ENCODE measurements at regions not wholly inside any gene's neighbourhood (a gene's known extent, or its start where the extent isn't known, plus 50 kb on each side); places are given as distances from the start of the nearest gene placed in this dataset.

DNA sequence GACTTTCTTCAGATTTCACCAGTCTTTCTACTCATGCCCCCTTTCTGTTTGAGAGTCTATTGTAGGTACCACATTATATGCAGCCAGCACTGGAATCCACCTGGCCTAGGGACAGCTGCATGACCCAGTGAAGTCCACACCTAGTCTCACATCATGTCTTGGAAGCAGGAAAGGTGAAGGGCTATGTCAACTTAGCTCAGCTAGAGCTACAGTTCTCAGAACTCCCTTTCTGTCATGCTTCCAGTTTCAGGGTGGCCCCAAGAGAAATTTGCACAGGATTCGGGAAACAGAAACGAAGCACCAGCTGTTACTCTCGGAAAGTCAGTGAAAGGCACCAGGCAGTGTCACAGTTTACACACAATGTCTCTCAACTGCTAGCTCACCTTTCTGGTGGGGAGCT, 51.6 kb upstream of the NLRP1 start:
- DNase-seq, result no peak

DNA sequence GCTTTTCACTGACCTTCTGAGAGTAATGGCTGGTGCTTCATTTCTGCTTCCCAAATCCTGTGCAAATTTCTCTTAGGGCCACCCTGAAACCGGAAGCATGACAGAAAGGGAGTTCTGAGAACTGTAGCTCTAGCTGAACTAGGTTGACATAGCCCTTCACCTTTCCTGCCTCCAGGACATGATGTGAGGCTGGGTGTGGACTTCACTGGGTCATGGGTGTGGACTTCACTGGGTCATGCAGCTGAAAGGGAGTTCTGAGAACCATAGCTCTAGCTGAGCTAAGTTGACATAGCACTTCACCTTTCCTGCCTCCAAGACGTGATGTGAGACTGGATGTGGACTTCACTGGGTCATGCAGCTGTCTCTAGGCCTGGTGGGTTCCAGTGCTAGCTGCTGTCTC, 54.3 kb upstream of the NLRP1 start:
- no peak for DNase-seq

DNA sequence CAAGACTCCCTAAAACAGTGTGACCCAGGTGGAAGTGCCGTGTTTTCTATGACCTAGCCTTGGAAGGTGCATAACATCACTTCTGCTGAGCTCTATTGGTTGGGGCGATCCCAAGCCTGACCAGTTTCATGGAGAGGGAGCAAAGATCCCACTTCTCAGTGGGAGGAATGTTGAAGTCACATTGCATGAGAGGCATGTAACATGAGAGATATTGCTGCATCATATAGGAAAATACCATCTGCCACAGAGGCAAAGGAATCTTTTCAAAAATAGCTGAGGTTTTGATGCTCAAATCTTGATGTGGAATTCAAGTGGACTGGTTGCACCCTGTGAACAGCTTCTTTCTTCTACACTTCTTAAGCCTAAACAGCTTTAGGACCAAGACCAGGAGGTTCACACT, 56.4 kb upstream of the NLRP1 start:
- no peak for DNase-seq

DNA sequence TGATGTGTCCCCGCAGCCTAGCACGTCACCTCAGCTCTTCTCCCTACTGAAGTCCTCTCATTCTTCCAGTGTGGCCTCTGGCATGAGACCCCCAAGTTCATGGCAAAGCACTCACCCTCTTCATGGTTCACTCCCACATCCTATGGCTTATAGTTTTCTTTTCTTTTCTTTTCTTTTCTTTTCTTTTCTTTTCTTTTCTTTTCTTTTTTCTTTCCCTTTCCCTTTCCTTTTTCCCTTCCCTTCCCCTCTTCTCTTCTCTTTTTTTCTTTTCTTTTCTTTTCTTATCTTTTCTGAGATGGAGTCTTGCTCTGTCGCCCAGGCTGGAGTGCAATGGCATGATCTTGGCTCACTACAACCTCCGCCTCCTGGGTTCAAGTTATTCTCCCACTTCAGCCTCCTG, 58.4 kb upstream of the NLRP1 start:
- DNase-seq, result peak in 1 of 3 donors; percentile 13

DNA sequence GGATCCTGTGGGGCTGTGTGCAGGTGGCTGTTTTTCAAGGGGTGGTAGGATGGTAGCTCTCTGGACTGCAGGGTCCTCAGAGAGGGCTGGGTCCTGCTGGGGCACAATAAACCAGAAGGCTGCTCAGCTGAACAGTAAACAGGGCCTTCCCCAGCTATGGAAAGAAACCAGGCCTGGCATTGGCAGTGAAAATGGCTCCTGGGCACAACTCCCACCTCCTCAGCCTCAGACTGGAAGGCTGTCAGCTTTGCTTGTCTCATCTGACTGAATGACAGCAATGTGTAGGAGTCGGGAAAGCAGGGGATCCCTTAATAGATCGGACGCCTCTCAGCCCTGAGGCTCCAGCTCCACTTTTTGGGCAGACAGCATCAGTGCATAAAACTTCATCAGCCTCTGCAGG, 59.8 kb upstream of the NLRP1 start:
- peak in 1 of 3 donors; percentile 14 for DNase-seq

DNA sequence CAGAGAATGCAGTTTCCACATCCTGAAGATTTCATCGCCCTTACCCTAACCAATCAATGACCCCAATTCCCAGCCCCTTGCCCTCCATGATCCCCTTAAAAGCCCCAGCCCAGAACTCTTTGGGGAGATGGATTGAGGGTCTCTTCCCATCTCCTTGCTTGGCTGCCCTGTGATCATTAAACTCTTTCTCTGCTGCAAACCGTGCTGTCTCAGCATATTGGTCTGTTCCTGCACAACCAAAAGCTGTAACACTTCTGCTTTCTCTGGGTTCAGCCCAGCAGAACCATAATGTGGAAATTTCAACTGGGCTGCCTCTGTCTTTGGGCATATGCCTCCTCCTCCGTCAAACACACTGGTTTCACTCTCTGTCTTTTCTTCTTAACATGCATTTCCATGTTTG, 67.0 kb upstream of the NLRP1 start:
- no peak for DNase-seq

DNA sequence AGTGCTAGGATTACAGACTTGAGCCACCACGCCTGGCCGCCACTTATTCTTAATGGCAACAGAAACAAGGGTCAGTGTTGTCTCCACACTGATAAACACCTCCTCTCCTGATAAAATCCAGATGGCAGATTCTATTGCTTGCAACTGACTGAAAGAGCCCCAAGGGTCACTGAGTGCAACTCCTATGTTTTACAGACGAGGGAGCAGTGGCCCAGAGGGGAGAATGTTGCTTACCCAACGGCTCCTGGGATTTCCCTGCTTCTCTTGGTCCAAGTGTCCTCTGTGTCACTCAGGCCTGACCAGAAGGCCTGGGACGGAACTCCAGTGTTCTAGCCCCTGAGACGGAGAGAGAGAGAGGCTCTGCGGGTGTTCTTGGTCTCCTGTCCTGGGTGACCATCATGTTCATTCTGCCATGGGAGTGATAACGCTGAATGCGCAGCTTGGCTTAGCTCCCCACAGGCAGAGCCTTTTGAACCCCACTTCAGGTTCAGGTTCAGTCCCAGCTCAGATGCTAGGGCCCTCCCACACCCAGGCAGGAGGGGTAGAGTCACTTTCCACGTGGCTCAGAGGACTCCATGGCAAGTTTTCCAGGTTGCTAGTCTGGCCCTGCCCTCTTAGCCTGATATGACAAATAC, 77.3 kb upstream of the NLRP1 start:
- DNase-seq, result peak in 1 of 3 donors; percentile 7

DNA sequence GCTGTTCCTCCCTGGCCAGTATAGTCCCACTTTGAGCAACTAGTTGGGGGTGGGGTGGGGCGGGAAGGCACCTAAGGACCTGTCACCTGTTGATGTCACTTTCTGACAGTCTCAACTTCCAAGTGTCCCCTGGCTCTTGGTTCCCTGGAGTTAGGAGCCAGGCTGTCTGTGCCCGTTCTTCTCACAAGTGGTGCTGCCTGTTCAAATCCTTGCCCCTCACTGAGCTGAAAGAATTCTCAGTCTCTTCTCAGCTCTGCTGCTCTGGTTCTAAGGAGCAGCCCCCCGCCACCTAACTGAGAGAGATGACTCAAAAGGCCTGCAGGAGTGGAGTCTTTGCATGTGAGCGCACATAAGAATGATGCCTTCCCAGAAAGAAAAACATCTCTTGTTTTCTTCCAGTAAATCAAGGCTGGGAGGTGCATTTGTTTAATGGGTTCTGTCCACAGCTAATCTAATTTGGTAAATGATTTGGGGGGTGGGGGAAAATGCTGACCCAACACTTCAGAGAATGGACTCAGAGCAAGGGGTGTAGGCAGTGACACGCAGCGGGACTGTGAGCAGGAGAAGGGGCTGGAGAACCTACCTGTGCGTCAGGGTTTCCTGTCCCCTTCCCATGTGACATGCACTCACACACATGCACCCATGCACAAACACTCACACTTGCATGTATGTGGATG, 78.2 kb upstream of the NLRP1 start:
- DNase-seq, result no peak

DNA sequence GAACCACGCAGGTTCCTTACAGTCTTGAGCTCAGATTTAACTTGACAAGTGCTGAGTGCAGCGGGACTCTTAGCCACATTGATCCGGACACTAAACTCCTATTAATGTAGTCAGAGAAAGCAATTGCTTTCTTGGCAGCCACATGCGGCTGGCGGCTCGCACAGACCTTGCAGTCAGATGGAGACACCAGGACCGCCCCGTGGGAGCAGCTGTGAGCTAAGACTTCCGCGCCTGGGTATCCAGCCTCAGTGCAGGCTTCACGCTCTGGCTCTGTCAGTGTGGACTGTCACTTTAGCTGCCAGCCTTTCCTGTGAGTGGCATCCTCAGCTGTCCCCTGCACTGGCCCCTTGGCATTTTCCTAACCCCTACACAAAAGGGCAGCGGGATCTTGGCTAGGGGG, 80.9 kb upstream of the NLRP1 start:
- DNase-seq, result no peak

DNA sequence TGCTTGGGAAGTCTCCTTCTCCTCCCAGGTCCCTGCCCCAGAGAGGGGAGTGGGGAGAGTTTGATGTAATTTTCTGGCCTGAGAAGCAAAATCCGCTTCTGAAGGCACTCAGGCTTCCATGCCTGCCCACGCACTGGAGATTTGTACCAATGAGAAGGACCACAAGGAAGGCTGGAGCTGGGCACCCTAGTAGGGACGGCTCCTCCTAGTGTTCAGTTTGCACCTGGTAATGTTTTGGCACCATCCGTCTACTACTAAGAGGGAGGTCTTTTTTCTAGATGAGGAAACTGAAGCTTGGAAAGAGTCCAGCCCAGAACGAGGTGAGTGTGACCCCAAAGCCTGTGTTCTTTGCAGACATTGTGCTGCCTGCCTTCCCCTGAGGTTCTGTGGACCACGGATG, 83.6 kb upstream of the NLRP1 start:
- peak; percentile 13 to 30 (median 22) for DNase-seq

DNA sequence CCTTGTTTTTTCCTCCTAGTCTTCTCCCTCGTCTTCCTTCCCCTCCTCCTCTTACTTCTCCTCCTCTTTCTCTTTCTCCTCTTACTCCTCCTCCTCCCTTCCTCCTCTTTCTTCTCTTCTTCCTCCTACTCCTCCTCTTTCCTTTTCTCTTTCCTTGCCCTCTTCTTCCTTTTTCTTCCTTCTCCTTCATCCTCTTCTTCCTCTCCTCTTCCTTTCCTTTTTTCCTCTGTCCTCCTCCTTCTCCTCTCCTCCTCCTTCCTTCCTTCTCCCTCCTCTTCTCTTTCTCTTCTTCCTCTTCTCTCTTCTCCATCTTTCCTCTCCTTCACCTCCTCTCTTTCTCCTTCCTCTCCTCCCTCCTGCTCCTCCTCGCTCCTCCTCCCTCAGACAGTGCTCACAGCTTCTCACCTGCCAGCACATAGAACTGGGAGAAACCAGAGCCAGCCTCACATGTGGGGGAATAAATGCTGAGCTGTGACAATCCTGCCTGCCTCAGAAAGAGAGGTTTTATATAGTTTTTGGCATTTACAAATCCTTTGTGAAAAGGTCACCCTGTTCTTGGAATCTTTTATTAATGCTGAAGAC, 84.3 kb upstream of the NLRP1 start:
- DNase-seq, result no peak

DNA sequence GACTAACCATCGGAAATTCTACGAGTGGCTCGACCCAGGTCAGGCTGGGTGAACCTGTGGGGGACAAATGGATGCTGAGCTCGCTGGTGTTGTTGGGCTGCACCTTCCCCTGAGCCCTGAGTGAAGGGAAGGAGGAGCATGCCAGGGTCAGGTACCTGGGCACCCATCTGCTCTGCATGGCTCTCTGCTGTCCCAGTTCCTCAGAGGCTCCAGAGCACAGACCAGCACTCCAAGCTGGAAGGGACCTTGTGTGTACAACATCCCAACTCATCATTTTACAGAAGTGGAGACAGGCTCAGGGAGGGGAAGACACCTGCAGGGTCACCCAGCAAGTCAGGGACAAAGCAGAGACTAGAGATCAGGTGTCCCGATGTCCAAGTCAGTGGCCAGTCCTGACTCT, 84.9 kb upstream of the NLRP1 start:
- DNase-seq, result no peak

DNA sequence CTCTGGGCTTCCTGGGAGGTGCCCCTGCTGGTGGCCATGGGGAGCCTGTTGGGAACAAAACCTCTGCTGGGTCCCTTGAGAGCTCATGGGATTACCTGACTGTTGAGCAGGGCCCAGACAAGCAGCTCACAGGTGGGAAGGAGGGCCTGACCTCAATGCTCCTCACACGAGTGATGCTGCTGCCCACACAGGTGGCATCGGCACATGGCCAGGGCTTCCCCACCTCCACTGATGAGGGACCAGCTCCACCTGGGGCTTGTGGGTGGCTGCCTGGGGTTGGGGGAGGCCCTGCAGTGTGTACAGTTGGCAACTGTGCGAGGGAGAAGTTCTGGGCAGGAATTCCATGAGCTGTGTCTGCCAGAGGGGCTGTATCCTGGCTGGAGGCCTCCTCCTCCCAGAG, 87.8 kb upstream of the NLRP1 start:
- no peak for DNase-seq

DNA sequence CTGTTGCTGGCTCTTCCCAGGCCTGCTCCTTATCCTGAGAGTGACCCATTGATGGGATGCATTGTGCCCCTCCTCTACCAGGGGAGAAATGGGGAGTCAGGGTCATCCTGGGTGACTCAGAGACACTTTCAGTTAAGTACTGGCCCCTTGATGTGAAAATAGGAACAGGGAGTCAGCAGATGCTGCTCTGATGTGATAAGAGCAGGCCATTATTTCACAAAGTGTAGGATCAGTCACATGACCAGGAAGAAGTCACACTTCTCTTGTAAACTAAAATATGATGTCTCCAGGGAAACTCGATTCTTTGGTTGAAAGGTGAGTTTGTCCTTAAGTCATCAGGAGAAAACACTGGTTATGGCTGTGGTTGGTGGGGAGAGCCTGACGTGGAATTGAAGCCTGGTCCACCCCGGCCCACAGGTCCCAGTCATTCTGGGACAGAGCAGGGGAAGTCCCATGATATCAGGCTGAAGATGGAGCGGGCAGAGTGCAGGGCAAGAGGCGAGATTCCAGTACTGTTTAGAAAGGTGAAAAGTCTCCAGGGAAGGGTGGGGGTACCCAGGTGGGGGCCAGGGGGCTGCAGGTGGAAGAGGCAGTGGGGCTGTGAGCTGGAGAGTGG, 88.6 kb upstream of the NLRP1 start:
- DNase-seq, result peak; percentile 22 to 47 (median 38)

DNA sequence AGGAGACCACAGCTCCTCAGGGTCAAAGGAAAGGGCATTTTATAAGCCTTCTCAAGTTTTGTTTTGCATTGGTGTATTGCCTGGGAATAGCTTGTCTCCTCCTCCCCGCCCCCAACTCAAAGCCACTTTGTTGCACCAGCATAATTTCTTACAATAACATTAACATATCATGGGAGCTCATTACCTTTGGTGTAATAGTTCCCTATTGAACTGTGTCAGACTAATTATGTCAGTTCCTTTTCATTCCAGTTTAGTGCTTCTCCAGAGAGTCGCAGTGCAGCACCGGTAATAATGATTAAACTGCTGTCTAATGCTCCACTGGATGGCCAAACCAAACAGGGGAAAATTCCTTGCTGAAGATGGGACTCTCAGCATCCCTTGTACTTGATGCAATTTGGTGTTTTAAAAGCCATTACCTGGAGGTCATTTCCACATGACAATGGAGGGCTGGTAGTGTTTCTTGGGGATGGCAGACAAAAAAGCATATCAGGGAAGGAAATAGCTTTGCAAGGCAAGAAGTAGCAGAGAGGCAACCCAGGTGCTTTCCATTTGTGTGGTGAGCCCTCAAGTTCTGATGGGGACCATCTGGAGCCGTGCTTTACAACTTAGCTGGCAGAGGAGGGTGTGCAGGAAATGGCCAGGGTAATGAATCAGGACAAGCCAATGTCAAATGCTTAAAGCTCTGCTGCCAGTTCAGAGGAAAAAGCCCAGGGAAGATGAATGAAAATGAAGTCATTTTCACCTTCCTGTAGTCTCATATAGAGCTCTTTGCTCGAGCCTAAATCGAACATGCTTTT, 91.5 kb upstream of the NLRP1 start:
- no peak for DNase-seq

DNA sequence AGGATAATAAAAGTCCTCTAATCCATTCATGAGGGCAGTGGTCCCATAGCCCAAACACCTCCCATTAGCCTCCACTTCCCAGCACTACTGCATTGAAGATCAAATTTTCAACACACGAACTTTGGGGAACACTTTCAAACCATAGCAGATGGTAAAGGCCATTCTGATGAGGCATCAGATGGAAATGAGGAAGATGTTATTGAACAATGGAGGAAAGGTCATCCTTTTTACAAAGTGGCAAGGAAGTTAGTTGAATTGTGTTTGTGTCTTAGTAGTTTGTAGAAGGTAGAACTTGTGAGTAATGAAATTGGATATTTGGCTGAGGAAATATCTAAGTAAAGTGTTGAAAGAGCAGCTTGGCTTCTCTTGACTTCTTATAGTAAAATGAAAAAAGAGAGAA, 93.3 kb upstream of the NLRP1 start:
- peak in 1 of 3 donors; percentile 40 for DNase-seq

DNA sequence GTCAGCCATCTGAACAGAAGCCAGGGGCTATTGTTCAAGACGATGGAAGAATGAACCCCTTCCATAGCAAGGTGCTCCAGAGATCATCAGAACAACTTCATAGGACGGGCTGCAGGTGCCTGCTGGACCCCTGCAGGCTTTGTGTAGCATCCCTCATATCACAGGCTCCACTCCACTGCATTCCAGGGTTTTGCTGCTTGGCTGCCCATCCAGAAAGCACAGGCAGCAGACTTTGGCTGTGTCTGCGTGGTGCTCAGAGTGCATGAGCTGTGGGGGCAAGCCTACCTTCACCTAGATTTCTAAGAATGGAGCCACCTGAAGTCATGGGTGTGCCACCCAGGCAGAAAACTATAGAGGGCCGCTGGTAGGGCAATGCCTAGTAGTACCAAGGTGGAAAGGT, 93.9 kb upstream of the NLRP1 start:
- no peak for DNase-seq

DNA sequence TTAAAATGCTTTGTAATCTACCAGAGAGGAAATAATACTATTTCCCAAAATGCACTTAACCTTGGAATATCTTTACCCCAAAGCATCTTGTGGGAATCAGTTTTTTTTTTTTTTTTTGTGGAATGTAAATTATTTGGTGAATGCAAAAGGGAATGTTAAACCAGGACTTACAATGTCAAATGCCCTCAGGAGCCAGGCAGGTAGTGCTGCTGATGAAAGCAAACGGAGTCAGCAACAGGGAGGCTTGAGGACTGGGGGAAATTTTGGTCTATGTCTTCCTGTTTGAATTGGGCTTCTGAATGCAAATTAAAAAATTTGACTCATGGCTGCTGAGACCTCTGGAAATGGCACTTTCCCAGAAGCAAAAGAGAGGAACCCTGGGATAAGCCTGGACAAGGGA, 96.5 kb upstream of the NLRP1 start:
- DNase-seq, result no peak

DNA sequence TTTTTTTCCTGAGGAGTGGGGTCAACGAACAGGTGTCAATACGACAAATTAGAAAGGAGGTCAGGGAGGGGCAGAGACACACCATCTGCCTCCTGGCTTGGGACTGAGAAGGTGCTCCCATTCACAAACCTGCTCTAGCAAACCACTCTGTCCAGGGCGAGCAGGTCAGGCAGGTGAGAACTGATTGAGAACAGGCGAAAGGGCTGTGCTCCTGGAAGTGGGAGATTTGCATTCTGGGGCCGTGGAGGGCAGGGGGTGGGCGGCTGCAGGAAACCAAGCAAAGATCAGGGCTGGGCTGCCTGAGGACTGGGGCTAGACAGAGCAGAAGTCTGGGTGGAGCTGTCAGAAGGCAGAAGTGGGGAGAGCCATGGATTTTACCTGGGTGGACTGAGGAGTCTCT, 98.9 kb upstream of the NLRP1 start:
- no peak for DNase-seq

DNA sequence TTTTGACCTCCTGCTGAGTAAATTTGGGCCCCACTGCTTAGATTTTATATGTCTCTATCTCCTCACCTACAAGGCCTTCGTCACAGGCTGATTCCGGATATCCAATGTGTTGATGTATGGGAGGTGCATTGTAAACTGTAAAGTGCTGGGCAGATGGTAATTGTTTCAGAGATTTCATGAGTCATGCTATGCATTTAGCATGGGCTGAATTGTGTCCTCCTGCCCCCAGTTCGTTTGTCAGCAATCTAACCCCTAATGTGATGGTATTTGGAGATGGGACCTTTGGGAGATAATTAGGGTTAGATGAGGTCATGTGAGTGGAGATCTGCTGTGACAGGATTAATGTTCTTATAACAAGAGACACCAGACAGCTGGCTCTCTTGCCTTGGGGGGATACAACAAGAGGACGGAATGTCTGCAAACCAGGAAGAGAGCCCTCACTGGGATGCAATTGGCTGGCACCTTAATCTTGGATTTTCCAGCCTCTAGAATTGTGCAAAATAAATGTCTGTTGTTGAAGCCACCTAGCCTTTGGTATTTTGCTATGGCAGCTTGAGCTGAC, 101.8 kb upstream of the NLRP1 start:
- DNase-seq, result no peak

DNA sequence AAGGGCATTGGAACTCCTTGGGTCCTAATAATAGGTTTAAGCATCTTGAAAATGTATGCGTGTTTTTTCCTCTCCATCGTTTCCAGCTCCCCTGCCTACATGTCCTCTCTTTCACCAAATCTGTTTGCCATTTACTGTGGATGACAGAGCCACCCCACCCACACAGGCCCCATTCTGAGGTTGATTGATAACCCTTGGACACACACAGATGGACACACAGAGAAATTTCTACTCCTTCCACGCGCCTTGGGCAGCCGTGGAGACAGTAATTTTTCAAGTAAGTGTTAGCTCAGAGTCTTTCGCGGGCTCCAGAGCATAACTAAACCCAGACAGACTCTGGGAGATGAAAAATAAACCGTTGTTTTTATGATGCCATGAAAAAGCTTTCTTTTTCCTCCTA, 103.3 kb upstream of the NLRP1 start:
- DNase-seq, result no peak

DNA sequence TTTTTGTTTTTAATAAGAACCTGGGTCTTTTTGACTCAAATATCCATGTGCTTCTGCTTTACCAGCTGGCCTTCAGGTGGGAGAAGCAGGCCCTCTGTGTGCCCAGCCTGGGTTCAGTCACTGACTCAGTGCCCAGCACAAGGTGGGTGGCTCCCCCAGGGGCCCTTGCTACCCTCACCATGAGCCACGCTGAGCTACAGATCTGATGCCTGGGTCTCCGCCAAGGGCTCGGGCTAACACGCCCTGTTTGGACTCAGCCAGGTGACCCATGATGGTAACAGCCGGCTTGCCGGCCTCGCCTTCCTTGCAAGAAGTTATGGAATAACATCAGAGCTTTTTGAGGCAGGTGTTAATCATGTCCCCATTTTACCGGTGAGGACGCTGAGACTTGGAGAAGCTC, 109.5 kb upstream of the NLRP1 start:
- no peak for DNase-seq

DNA sequence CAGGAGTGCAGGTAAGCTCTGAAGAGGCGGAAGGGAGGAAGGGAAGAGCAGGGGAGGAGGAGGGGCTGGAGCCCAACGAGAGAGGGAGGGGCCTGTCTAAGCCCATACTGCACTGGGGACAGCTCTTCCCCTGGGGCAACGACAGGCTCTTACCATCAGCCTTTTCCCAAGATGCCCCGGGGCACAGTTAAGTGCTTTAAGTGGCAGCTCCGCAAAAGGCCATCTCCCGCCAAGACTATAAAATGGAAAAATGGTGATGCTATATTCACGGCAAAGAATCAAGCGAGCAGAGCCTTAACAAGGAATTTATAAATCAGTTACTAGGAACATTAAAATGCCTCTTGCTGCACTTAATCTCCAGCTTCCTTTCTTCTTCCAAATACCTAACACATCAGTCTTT, 110.2 kb upstream of the NLRP1 start:
- DNase-seq, result no peak

Measured in suppressor macrophage treated with lipopolysaccharide for 1 hour (primary cell).